Natural killer cell (primary cell): ENCODE measurements at regions not wholly inside any gene's neighbourhood (a gene's known extent, or its start where the extent isn't known, plus 50 kb on each side); places are given as distances from the start of the nearest gene placed in this dataset.

Source experiments
- ATAC-seq, 3 donors: fragments of 150-1000 bp in 2 of 3; fragments of 200-7000 bp in 1 of 3; cut with Tn5 transposase; 1 replicate in 1 of 3; 2 replicates in 2 of 3; pipeline ENCODE4 v1.10.0; 2021; ENCODE audit warnings: mild to moderate bottlenecking in 2 of 3, moderate library complexity in 2 of 3
- DNase-seq, 2 donors: peaks; one replicate each; pipeline versions ENCODE4 v3.0.0 to v3.0.0-alpha.2; 2013 to 2021; ENCODE audit warnings: mixed read lengths in 1 of 2
- H3K27ac ChIP-seq: one replicate; pipeline ENCODE4 v1.5.1; 2013; ENCODE audit warnings: mild to moderate bottlenecking, low read length
- H3K27me3 ChIP-seq: one replicate; pipeline ENCODE4 v1.6.1; 2013; ENCODE audit warnings: low read length; ENCODE audit not compliant: control insufficient read depth, insufficient read depth
- H3K36me3 ChIP-seq: one replicate; pipeline ENCODE4 v1.6.1; 2013; ENCODE audit warnings: low read length; ENCODE audit not compliant: control insufficient read depth, insufficient read depth
- H3K4me1 ChIP-seq: one replicate; pipeline ENCODE4 v1.6.1; 2013; ENCODE audit warnings: low read length; ENCODE audit not compliant: control insufficient read depth, insufficient read depth
- H3K4me3 ChIP-seq: one replicate; pipeline ENCODE4 v1.5.1; 2013; ENCODE audit warnings: low read length
- H3K9me3 ChIP-seq: one replicate; pipeline ENCODE4 v1.6.1; 2013; ENCODE audit warnings: low read length; ENCODE audit not compliant: control insufficient read depth, insufficient read depth
- H3K27ac Mint-ChIP-seq, 2 donors: one replicate each; pipeline ENCODE4 v1.8.0; 2022; ENCODE audit warnings: mild to moderate bottlenecking in 2 of 2, mixed read lengths in 2 of 2, moderate library complexity in 1 of 2
- H3K27me3 Mint-ChIP-seq, 2 donors: one replicate each; pipeline ENCODE4 v1.8.0; 2022; ENCODE audit warnings: low read depth in 2 of 2, mixed read lengths in 2 of 2
- H3K36me3 Mint-ChIP-seq: one replicate; pipeline ENCODE4 v1.8.0; 2022; ENCODE audit warnings: mixed read lengths
- H3K4me1 Mint-ChIP-seq, 2 donors: one replicate each; pipeline ENCODE4 v1.8.0; 2022; ENCODE audit warnings: mixed read lengths in 2 of 2
- H3K4me3 Mint-ChIP-seq: one replicate; pipeline ENCODE4 v1.8.0; 2022; ENCODE audit warnings: mild to moderate bottlenecking, moderate library complexity, mixed read lengths
- H3K9me3 Mint-ChIP-seq, 2 donors: one replicate each; pipeline ENCODE4 v1.8.0; 2022; ENCODE audit warnings: mixed read lengths in 2 of 2
- CTCF ChIP-seq: fragments of 200-600 bp; IDR thresholded peaks from one replicate; pipeline ENCODE4 v1.8.0; 2022; ENCODE audit warnings: antibody characterized with exemption
- WGBS: methylation state at CpG from one replicate; pipeline ENCODE4 v1.1.7; 2013; ENCODE audit warnings: missing lambda C conversion rate; ENCODE audit not compliant: insufficient coverage; 5-methylcytosine and 5-hydroxymethylcytosine counted together
- intact Hi-C: fragments of 100-400 bp; cut with micrococcal nuclease; formaldehyde crosslinking; loops from one replicate; pipeline ENCODE4 v1.14.2; 2022

- no peak overlapping the region for H3K27ac Mint-ChIP-seq
- TF ChIP-seq CTCF: no peak
- no peaks in the 10 kb centered on the region for H3K9me3 Mint-ChIP-seq
- no peaks in the 10 kb centered on the region for H3K4me1 ChIP-seq
- H3K27me3 ChIP-seq: no peaks in the 10 kb centered on the region
- H3K36me3 Mint-ChIP-seq: no peaks in the 10 kb centered on the region
- no peak overlapping the region for H3K4me3 ChIP-seq
- no peak overlapping the region for H3K4me3 Mint-ChIP-seq
- no peaks in the 10 kb centered on the region for H3K4me1 Mint-ChIP-seq
- 91% methylated on average over 4 of the region's 4 CpGs for WGBS
- H3K9me3 ChIP-seq: no peaks in the 10 kb centered on the region
- H3K36me3 ChIP-seq: no peaks in the 10 kb centered on the region
- H3K27ac ChIP-seq: no peak overlapping the region
- ATAC-seq: no peak
- peaks cover 6 to 20% of the 10 kb centered on the region in 2 donors for H3K27me3 Mint-ChIP-seq
- intact Hi-C loops: no loop called here
- no peak for DNase-seq
These were observed 63.4 kb upstream of the RAB3GAP2 start for GRCh38 chr1:220335668-220336067.

GRCh38 chr1:220331318-220331717, 59.1 kb upstream of the RAB3GAP2 start:
- Mint-ChIP-seq H3K36me3 (no peaks in the 10 kb centered on the region), H3K9me3 (no peaks in the 10 kb centered on the region), H3K4me1 (no peaks in the 10 kb centered on the region), H3K27ac (no peak overlapping the region), H3K4me3 (no peak overlapping the region), H3K27me3 (peaks cover 5 to 13% of the 10 kb centered on the region in 2 donors)
- ATAC-seq: no peak
- no peaks in the 10 kb centered on the region for H3K27me3 ChIP-seq
- H3K4me1 ChIP-seq: no peaks in the 10 kb centered on the region
- no peak overlapping the region for H3K4me3 ChIP-seq
- no peak for DNase-seq
- intact Hi-C loops: no loop called here
- TF ChIP-seq CTCF: no peak
- no peak overlapping the region for H3K27ac ChIP-seq
- WGBS: no CpG with 5 or more reads among the region's 1 CpG
- no peaks in the 10 kb centered on the region for H3K9me3 ChIP-seq
- no peaks in the 10 kb centered on the region for H3K36me3 ChIP-seq

GRCh38 chr1:220330265-220330664, 58.0 kb upstream of the RAB3GAP2 start:
- Mint-ChIP-seq H3K27me3 (peaks cover 5 to 13% of the 10 kb centered on the region in 2 donors), H3K4me3 (no peak overlapping the region), H3K36me3 (no peaks in the 10 kb centered on the region), H3K9me3 (no peaks in the 10 kb centered on the region), H3K4me1 (no peaks in the 10 kb centered on the region), H3K27ac (no peak overlapping the region)
- intact Hi-C loops: no loop called here
- Histone ChIP-seq H3K4me3 (no peak overlapping the region), H3K36me3 (no peaks in the 10 kb centered on the region), H3K4me1 (no peaks in the 10 kb centered on the region), H3K9me3 (no peaks in the 10 kb centered on the region), H3K27ac (no peak overlapping the region), H3K27me3 (no peaks in the 10 kb centered on the region)
- DNase-seq (no peak), ATAC-seq (no peak)
- 80% methylated on average over 1 of the region's 3 CpGs for WGBS
- no peak for TF ChIP-seq CTCF

GRCh38 chr1:220327106-220327505, 54.9 kb upstream of the RAB3GAP2 start:
- no peak overlapping the region for H3K4me3 Mint-ChIP-seq
- Histone ChIP-seq H3K4me3 (no peak overlapping the region), H3K9me3 (no peaks in the 10 kb centered on the region), H3K36me3 (no peaks in the 10 kb centered on the region), H3K4me1 (no peaks in the 10 kb centered on the region), H3K27me3 (no peaks in the 10 kb centered on the region), H3K27ac (no peak overlapping the region)
- ATAC-seq (no peak), DNase-seq (no peak)
- peaks cover 14 to 21% of the 10 kb centered on the region in 2 donors for H3K27me3 Mint-ChIP-seq
- H3K36me3 Mint-ChIP-seq: no peaks in the 10 kb centered on the region
- no peak for TF ChIP-seq CTCF
- H3K4me1 Mint-ChIP-seq: no peaks in the 10 kb centered on the region
- WGBS: 68% methylated on average over 6 of the region's 6 CpGs
- no peak overlapping the region for H3K27ac Mint-ChIP-seq
- intact Hi-C loops: no loop called here
- H3K9me3 Mint-ChIP-seq: no peaks in the 10 kb centered on the region
